ENCODE measurements at regions not wholly inside any gene's neighbourhood (a gene's known extent, or its start where the extent isn't known, plus 50 kb on each side); places are given as distances from the start of the nearest gene placed in this dataset.
A peak's percentile ranks its signal among the peaks of the same experiment; 100 is the strongest.

GRCh38 chr10:4632757-4633156 lies 193.2 kb upstream of the AKR1E2 start:
- Histone ChIP-seq H3K4me1 (ENCODE audit: control insufficient read depth, extremely low read depth, insufficient read depth, low read length) (peaks cover 26% of the 10 kb centered on the region), H2AFZ (ENCODE audit: low read depth, low read length) (peak overlapping the region; percentile 3), H3K36me3 (ENCODE audit: control insufficient read depth in 2 of 2, extremely low read depth in 1 of 2, insufficient read depth in 2 of 2, low read length in 2 of 2) (no peaks in the 10 kb centered on the region), H3K9ac (replicated peaks; ENCODE audit: extremely low read depth, insufficient read depth, low read length) (no peak overlapping the region), H3K27ac (ENCODE audit: insufficient read depth, low read depth, low read length) (peak overlapping the region; percentile 48), H3K4me2 (ENCODE audit: insufficient read depth, low read length) (peak overlapping the region; percentile 35), H3K9me3 (replicated peaks; ENCODE audit: control insufficient read depth, insufficient read depth, low read length) (no peaks in the 10 kb centered on the region), H3K4me3 (replicated peaks in 1 of 3; ENCODE audit: insufficient read depth in 1 of 3, low read depth in 1 of 3, low read length in 3 of 3) (no peak overlapping the region), H3K27me3 (ENCODE audit: control insufficient read depth in 2 of 2, insufficient read depth in 2 of 2, low read length in 2 of 2) (no peaks in the 10 kb centered on the region), H3K9me1 (replicated peaks; ENCODE audit: control insufficient read depth, extremely low read depth, insufficient read depth, low read length) (no peaks in the 10 kb centered on the region), H3K79me2 (ENCODE audit: control insufficient read depth, insufficient read depth, low read length) (no peaks in the 10 kb centered on the region), H4K20me1 (replicated peaks; ENCODE audit: control insufficient read depth, extremely low read depth, insufficient read depth, low read length) (no peaks in the 10 kb centered on the region)
- FAIRE-seq: no peak
- intact Hi-C loops (cut with micrococcal nuclease) (no loop called here), dilution Hi-C loops (cut with MboI; ENCODE audit: extremely low pct_ligation_motif_present, low sequenced_read_pairs) (no loop called here)
- no peak for DNase-seq (ENCODE audit: low read depth, low spot score)
- CTCF ChIA-PET: no interaction called here
- POLR2A ChIA-PET: no interaction called here
- no peak for TF ChIP-seq GATA2 (IDR thresholded peaks at IDR 0.05; ENCODE audit: insufficient read depth, insufficient read length, low read depth, low read length)
- TF ChIP-seq MYC (IDR thresholded peaks at IDR 0.05; ENCODE audit: low read depth, low read length): no peak
- TF ChIP-seq JUN (IDR thresholded peaks at IDR 0.05; ENCODE audit: borderline replicate concordance, insufficient read depth, insufficient read length, low read depth): no peak
- TF ChIP-seq EZH2 (IDR thresholded peaks at IDR 0.05; ENCODE audit: borderline replicate concordance, low read depth, low read length, severe bottlenecking): no peak
- BruUV-seq (replicated peaks): no TSS peak

- no peaks in the 10 kb centered on the region for H3K27me3 ChIP-seq (ENCODE audit: control insufficient read depth in 2 of 2, insufficient read depth in 2 of 2, low read length in 2 of 2)
- H4K20me1 ChIP-seq (replicated peaks; ENCODE audit: control insufficient read depth, extremely low read depth, insufficient read depth, low read length): no peaks in the 10 kb centered on the region
- no peaks in the 10 kb centered on the region for H3K36me3 ChIP-seq (ENCODE audit: control insufficient read depth in 2 of 2, extremely low read depth in 1 of 2, insufficient read depth in 2 of 2, low read length in 2 of 2)
- no peaks in the 10 kb centered on the region for H3K4me1 ChIP-seq (ENCODE audit: control insufficient read depth, extremely low read depth, insufficient read depth, low read length)
- H2AFZ ChIP-seq (ENCODE audit: low read depth, low read length): no peak overlapping the region
- H3K4me3 ChIP-seq (replicated peaks in 1 of 3; ENCODE audit: insufficient read depth in 1 of 3, low read depth in 1 of 3, low read length in 3 of 3): no peak overlapping the region
- H3K9ac ChIP-seq (replicated peaks; ENCODE audit: extremely low read depth, insufficient read depth, low read length): no peak overlapping the region
- H3K79me2 ChIP-seq (ENCODE audit: control insufficient read depth, insufficient read depth, low read length): no peaks in the 10 kb centered on the region
- no peak overlapping the region for H3K4me2 ChIP-seq (ENCODE audit: insufficient read depth, low read length)
- ChIA-PET POLR2A (no interaction called here), CTCF (interaction anchor here (1.2 kb wide), 1 partner anchor 27 kb away, joined by 3 read pairs; no protein-coding TSS in a partner anchor)
- no peaks in the 10 kb centered on the region for H3K9me3 ChIP-seq (replicated peaks; ENCODE audit: control insufficient read depth, insufficient read depth, low read length)
- dilution Hi-C loops (cut with MboI; ENCODE audit: extremely low pct_ligation_motif_present, low sequenced_read_pairs): no loop called here
- BruUV-seq (replicated peaks): no TSS peak
- no peaks in the 10 kb centered on the region for H3K9me1 ChIP-seq (replicated peaks; ENCODE audit: control insufficient read depth, extremely low read depth, insufficient read depth, low read length)
- no peak overlapping the region for H3K27ac ChIP-seq (ENCODE audit: insufficient read depth, low read depth, low read length)
- no peak for TF ChIP-seq EZH2 (IDR thresholded peaks at IDR 0.05; ENCODE audit: borderline replicate concordance, low read depth, low read length, severe bottlenecking)
- TF ChIP-seq FOS (IDR thresholded peaks at IDR 0.05; ENCODE audit: borderline replicate concordance, insufficient read depth, low read length): no peak
- no peak for TF ChIP-seq JUN (IDR thresholded peaks at IDR 0.05; ENCODE audit: borderline replicate concordance, insufficient read depth, insufficient read length, low read depth)
- TF ChIP-seq MAX (IDR thresholded peaks at IDR 0.05; ENCODE audit: insufficient read depth, insufficient read length): no peak
- TF ChIP-seq POLR2AphosphoS5 (IDR thresholded peaks at IDR 0.05; ENCODE audit: insufficient read depth, low read depth, low read length): no peak
- TF ChIP-seq POLR2A (IDR thresholded peaks at IDR 0.05; ENCODE audit: low read depth, low read length): no peak
- TF ChIP-seq MYC (IDR thresholded peaks at IDR 0.05; ENCODE audit: low read depth, low read length): no peak
- TF ChIP-seq CTCF (IDR thresholded peaks at IDR 0.05; ENCODE audit: extremely low read depth in 1 of 2, insufficient read depth in 1 of 2, low read depth in 1 of 2, low read length in 2 of 2): no peak
- no peak for TF ChIP-seq GATA2 (IDR thresholded peaks at IDR 0.05; ENCODE audit: insufficient read depth, insufficient read length, low read depth, low read length)
- DNase-seq (ENCODE audit: low read depth, low spot score): no peak
- FAIRE-seq: no peak
- intact Hi-C loops (cut with micrococcal nuclease): no loop called here
Observed at GRCh38 chr10:4626919-4627318, 199.1 kb upstream of the AKR1E2 start.
